ENCODE measurements at regions not wholly inside any gene's neighbourhood (a gene's known extent, or its start where the extent isn't known, plus 50 kb on each side); places are given as distances from the start of the nearest gene placed in this dataset.

- TF ChIP-seq, protein P1, sequence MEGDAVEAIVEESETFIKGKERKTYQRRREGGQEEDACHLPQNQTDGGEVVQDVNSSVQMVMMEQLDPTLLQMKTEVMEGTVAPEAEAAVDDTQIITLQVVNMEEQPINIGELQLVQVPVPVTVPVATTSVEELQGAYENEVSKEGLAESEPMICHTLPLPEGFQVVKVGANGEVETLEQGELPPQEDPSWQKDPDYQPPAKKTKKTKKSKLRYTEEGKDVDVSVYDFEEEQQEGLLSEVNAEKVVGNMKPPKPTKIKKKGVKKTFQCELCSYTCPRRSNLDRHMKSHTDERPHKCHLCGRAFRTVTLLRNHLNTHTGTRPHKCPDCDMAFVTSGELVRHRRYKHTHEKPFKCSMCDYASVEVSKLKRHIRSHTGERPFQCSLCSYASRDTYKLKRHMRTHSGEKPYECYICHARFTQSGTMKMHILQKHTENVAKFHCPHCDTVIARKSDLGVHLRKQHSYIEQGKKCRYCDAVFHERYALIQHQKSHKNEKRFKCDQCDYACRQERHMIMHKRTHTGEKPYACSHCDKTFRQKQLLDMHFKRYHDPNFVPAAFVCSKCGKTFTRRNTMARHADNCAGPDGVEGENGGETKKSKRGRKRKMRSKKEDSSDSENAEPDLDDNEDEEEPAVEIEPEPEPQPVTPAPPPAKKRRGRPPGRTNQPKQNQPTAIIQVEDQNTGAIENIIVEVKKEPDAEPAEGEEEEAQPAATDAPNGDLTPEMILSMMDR (IDR thresholded peaks at IDR 0.05) = no peak
- TF ChIP-seq POLR2AphosphoS5 (IDR thresholded peaks at IDR 0.05) = no peak
- TF ChIP-seq EP300 (IDR thresholded peaks at IDR 0.05) = no peak
- TF ChIP-seq POLR2A (IDR thresholded peaks at IDR 0.05; ENCODE audit: low read depth) = no peak
Measured at GRCh38 chr2:226337941-226338600, 461.5 kb downstream of the IRS1 start.

Measured in esophagus muscularis mucosa (tissue), 4 donors.